NCI-H524 (cell line): ENCODE measurements at regions not wholly inside any gene's neighbourhood (a gene's known extent, or its start where the extent isn't known, plus 50 kb on each side); places are given as distances from the start of the nearest gene placed in this dataset.
"Not testable (repeated sequence)": the region's sequence is repeated elsewhere in the genome, so short reads cannot be mapped to it uniquely, and the experiment has no call there.

Experiments used
- DNase-seq, 2 experiments: peaks; one replicate each; lab custom pipeline; 2025; lab: John Stamatoyannopoulos, UW

GRCh38 chr12:104906695-104907094 lies 51.4 kb downstream of the SLC41A2 start:
- DNase-seq = no peak

- not testable (repeated sequence) for DNase-seq
Observed at GRCh38 chr12:104905446-104905845, 52.6 kb downstream of the SLC41A2 start.

- no peak for DNase-seq
Observed at GRCh38 chr12:104903648-104904423, 54.3 kb downstream of the SLC41A2 start.

- no peak for DNase-seq
Observed at GRCh38 chr12:104902125-104902524, 56.0 kb downstream of the SLC41A2 start.

- DNase-seq = no peak
Observed at GRCh38 chr12:104896710-104897109, 61.4 kb downstream of the SLC41A2 start.

GRCh38 chr12:104896146-104896545 lies 61.9 kb downstream of the SLC41A2 start:
- no peak for DNase-seq

- no peak for DNase-seq
Observed at GRCh38 chr12:104895415-104895814, 62.7 kb downstream of the SLC41A2 start.

GRCh38 chr12:104890476-104891096 lies 67.5 kb downstream of the SLC41A2 start:
- DNase-seq = no peak

- no peak for DNase-seq
Observed at GRCh38 chr12:104889735-104890134, 68.4 kb downstream of the SLC41A2 start.

GRCh38 chr12:104888892-104889291 lies 69.2 kb downstream of the SLC41A2 start:
- no peak for DNase-seq

- no peak for DNase-seq
Observed at GRCh38 chr12:104888481-104888880, 69.6 kb downstream of the SLC41A2 start.

- DNase-seq = no peak
Observed at GRCh38 chr12:104887452-104887851, 70.6 kb downstream of the SLC41A2 start.

- peak in 1 of 2 experiments; percentile 48 for DNase-seq
Observed at GRCh38 chr12:104886418-104887401, 71.4 kb downstream of the SLC41A2 start.

- DNase-seq = not testable (repeated sequence)
Observed at GRCh38 chr12:104878858-104879257, 79.2 kb downstream of the SLC41A2 start.

- peak in 1 of 2 experiments; percentile 53 for DNase-seq
Observed at GRCh38 chr12:104877103-104877705, 80.9 kb downstream of the SLC41A2 start.

- no peak for DNase-seq
Observed at GRCh38 chr12:104873374-104873773, 84.7 kb downstream of the SLC41A2 start.

- peak in 1 of 2 experiments; percentile 54 for DNase-seq
Observed at GRCh38 chr12:104870797-104871196, 87.3 kb downstream of the SLC41A2 start.

GRCh38 chr12:104866291-104866690 lies 91.8 kb downstream of the SLC41A2 start:
- no peak for DNase-seq

- DNase-seq = no peak
Observed at GRCh38 chr12:104865080-104865479, 93.0 kb downstream of the SLC41A2 start.

- no peak for DNase-seq
Observed at GRCh38 chr12:104864668-104865067, 93.4 kb downstream of the SLC41A2 start.

GRCh38 chr12:104863296-104863948 lies 94.7 kb downstream of the SLC41A2 start:
- DNase-seq = no peak
